Colon (tissue), 2 donors: ENCODE measurements at regions not wholly inside any gene's neighbourhood (a gene's known extent, or its start where the extent isn't known, plus 50 kb on each side); places are given as distances from the start of the nearest gene placed in this dataset.
"Not testable (repeated sequence)": the region's sequence is repeated elsewhere in the genome, so short reads cannot be mapped to it uniquely, and the experiment has no call there.

Source experiments
- FAIRE-seq: peaks from 2 replicates; lab custom pipeline; 2012; peaks lifted over from hg19 to GRCh38; lab: Jason Lieb, UNC
- donor health status: control.
- donor health status: control.

DNA sequence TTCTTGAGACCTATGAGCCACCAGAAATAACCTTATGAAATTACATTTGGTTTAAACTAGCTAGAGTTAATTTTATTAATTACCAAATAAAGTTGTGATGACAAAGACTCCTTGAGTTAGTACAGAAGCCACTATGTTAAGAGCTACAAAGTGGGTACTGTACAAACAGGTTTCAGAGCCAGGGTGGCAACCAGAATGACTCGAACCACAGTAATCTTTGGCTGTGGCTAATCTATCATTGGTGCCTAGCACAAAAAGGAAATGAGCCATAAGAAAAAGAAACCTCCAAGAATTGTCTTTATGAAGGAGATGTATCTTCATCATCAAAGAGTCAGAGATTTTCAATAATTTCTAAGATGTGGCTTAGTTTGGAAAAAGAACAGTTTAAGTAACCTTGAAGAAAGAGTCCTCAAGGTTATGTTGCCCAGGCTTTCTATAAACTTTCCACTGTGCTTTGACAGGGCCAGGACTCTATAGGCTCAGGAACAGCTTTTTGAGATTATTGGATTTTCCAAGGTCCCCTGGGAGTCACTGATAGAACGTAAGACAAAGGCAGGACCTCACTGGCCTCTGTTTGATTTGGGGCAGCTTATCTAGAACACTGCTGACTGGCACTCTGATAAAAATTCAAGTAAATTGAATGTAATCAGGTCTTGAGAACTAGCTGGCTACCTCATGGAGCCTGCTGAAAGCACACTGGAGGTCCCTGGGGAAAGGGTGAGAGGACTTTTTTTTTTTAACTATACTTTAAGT lies 777.7 kb downstream of the STIM2 start:
- FAIRE-seq: no peak

GRCh38 chr4:27643101-27643500 lies 782.5 kb downstream of the STIM2 start:
- no peak for FAIRE-seq

DNA sequence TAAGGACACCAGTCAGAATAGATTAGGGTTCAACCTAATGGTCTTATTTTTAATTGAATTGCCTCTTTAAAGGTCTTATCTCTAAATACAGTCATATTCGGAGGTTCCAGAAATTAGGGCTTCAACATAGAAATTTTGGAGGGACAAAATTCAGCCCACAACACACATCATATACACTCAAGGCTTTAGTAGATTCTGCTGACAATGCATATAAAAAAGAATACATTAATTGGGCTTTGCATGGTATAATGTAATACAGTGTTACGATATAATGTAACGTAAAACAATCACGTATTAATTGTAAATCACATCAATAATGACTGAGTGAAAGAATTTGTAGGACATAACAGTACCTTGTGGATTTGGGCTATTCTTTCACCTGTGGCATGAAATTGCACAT lies 787.8 kb downstream of the STIM2 start:
- FAIRE-seq: no peak

DNA sequence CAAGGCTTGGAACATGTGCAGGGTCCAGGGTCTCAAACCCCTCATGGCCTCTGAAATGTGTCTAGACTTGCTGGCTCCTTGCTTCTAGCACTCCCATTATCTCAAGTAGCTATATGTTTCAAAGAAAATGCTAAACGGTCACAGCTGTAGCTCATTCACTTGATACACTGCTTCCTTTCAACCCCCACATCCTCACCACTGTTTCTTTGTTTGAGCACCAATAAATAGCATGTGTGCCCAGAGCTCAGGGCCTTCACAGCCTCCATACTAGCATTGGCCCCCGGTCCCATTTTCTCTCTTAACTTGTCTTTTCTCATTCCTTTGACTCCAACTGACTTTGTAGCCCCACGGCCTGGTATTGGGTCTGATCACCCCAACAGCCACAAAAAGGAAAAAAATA lies 801.8 kb downstream of the STIM2 start:
- no peak for FAIRE-seq

DNA sequence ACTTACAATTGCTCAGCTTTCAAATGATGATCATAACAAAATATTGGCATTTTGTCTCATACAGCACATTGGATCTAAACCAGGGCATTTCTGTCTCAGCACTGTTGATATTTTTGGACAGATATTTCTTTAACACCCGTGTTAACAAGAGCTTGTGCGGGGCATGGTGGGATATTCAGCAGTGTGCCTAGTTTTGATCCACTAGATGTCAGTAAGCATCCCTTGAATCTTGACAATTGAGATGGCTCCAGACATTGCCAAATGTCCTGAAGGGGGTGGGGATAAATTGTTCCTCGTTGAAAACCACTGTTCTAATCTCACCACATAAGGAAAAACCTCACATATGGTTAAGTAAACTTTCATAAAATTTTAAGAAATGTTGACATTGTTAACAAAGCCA lies 806.3 kb downstream of the STIM2 start:
- FAIRE-seq: no peak

- peak; percentile 47 for FAIRE-seq
Observed at GRCh38 chr4:27668001-27668400, 807.4 kb downstream of the STIM2 start.

DNA sequence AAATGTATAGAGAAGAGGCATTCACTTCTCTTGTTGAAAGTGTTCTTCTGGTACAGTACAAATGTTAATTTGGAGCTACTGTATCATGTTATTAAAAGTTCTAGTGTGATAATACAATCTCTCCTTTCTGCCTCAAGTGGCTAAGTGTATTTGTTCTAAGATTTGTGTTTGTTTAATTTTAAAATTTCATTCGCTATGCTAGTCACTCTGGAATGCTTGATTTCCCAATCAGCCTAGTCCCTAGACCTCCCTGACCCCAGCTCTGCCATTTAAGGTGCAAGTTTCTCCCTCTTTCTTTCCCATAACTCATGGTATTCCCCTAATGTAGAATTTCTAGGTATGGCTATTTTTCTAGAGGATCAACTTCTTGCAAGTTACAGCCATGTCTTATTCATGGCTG lies 817.4 kb downstream of the STIM2 start:
- no peak for FAIRE-seq

GRCh38 chr4:27684610-27685011 lies 824.0 kb downstream of the STIM2 start:
- no peak for FAIRE-seq

GRCh38 chr4:27685091-27685490 lies 824.5 kb downstream of the STIM2 start:
- FAIRE-seq: no peak

GRCh38 chr4:27685947-27686346 lies 825.3 kb downstream of the STIM2 start:
- no peak for FAIRE-seq

DNA sequence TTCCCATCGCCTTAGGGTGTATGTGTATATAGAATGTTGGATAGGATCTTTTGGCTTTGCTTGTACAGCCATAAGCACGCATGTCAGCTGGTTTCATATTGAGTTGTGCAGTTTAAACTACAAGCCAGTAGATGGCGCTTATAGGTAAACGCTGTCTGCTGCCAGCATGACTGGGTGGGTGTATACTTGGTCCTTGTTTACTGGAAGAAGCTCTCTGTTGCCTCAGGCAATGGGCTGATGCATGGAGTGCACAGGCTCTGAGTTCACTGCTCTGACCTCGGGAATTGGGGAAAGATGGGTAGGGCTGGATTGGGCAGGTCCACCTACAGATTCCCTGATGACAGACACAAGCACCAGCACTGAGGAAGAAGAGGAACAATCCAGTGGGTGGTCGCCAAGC lies 831.5 kb downstream of the STIM2 start:
- FAIRE-seq: no peak

- no peak for FAIRE-seq
Observed at GRCh38 chr4:27692868-27693634, 832.4 kb downstream of the STIM2 start.

DNA sequence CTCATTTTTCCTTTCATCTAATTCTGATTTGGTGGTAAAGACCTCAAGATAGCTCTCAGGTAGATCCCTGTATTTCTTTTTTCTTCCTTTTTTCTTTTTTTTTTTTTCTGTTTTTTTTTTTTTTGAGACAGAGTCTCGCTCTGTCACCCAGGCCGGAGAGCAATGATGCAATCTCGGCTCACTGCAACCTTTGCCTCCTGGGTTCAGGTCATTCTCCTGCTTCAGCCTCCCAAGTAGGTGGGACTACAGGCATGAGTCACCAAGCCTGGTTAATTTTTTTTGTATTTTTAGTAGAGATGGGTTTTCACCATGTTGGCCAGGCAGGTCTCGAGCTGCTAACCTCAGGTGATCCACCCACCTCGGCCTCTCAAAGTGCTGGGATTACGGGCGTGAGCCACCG lies 835.6 kb downstream of the STIM2 start:
- not testable (repeated sequence) for FAIRE-seq

DNA sequence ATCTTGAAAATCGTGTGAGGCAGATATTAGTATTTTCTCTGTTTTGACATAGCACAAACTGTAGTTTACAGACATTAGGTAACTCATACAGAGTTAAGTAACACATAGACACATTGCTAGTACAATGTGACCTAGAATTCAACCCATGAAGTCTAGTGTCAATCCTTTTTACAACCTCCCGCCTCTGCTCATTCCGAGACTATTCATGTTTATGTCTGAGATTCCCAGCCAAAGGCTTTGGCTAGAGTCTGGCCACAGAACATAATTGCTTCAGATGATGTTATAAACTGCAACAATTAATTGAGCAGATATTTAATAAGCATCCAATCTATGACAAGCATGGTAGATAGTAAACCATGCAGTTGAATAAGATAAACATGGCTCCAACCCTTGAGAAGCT lies 841.0 kb downstream of the STIM2 start:
- FAIRE-seq: no peak

DNA sequence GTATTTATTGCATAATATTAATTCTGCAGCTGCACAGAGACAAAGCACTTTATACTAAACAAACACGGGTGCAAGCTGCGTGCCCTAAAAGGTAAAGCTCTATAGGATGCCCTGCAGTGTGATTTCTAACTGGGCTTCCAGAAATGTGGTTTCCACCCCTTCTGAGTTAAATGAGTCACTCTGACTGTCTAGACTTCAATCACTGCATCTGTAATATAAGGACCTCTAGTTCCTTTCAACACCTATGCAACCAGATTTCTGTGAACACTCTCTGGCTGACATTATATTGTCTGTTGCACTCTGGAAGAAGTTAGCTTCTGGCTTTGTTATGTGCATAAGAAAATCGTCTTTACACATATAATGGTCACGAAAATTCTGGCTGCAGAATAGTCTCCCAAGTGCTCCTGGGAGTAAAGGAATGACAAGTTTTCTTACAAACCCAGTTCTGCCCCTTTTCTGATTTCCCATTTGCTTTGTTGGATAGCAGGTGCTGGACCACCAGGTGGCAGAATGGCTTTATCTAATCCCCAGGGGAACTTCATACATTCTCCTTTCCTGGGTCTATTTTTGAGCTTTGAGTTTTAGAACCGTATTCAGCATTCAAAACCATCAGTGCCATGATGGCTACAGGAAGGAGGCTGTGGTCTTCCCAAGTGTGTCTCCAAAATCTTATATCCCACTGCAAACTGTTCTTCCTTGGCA lies 842.2 kb downstream of the STIM2 start:
- FAIRE-seq: no peak

DNA sequence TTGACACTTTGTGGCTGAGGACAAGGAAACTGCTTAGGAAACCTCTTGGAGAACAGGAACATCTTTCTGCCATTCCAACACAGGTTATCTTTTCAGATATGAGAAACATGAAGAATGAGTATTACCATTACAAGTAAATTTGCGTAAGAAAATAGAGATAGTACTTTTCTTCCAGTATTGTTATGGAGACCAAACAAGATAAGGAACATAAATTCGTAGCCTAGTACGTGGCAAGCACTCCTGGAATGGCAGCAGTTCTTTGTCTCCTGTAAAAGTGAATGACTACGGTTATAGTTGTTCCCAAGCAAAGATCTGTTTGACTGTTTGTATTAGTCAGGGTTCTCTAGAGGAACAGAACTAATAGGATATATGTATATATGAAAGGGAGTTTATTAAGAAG lies 843.1 kb downstream of the STIM2 start:
- FAIRE-seq: no peak

- no peak for FAIRE-seq
Observed at GRCh38 chr4:27711041-27711440, 850.4 kb downstream of the STIM2 start.

GRCh38 chr4:27714073-27714472 lies 853.4 kb downstream of the STIM2 start:
- no peak for FAIRE-seq

GRCh38 chr4:27716693-27717430 lies 856.2 kb downstream of the STIM2 start:
- FAIRE-seq: no peak

- no peak for FAIRE-seq
Observed at GRCh38 chr4:27717431-27717755, 856.8 kb downstream of the STIM2 start.

GRCh38 chr4:27720010-27720766 lies 859.5 kb downstream of the STIM2 start:
- FAIRE-seq: no peak

- FAIRE-seq: no peak
Observed at GRCh38 chr4:27721193-27721592, 860.6 kb downstream of the STIM2 start.
